Activated B cell treated with CpG ODN at 0.5 μM for 24 hours (primary cell): ENCODE measurements at regions not wholly inside any gene's neighbourhood (a gene's known extent, or its start where the extent isn't known, plus 50 kb on each side); places are given as distances from the start of the nearest gene placed in this dataset.

Experiments used
- ATAC-seq: fragments of 200-7000 bp; cut with Tn5 transposase; one replicate; pipeline ENCODE4 v1.10.0; 2021; ENCODE audit warnings: low read depth, mild to moderate bottlenecking, moderate library complexity
- CTCF ChIA-PET: fragments of 350-600 bp; sonication (Branson Sonifier 250); formaldehyde crosslinking; loops from one replicate; lab custom pipeline; 2021; ENCODE audit warnings: antibody characterized with exemption; lab: Charles Lee
- POLR2A ChIA-PET: fragments of 350-600 bp; sonication (Branson Sonifier 250); formaldehyde crosslinking; loops from one replicate; lab custom pipeline; 2021; ENCODE audit warnings: antibody characterized with exemption; lab: Charles Lee
- DNase-seq: peaks from one replicate; pipeline ENCODE4 v3.0.0; 2022
- H3K27ac Mint-ChIP-seq: one replicate; pipeline ENCODE4 v1.8.0; 2020; ENCODE audit warnings: mixed read lengths
- H3K27me3 Mint-ChIP-seq: one replicate; pipeline ENCODE4 v1.8.0; 2021; ENCODE audit warnings: mixed read lengths
- H3K36me3 Mint-ChIP-seq: one replicate; pipeline ENCODE4 v1.8.0; 2021; ENCODE audit warnings: low read depth, mixed read lengths
- H3K4me1 Mint-ChIP-seq: one replicate; pipeline ENCODE4 v1.8.0; 2021; ENCODE audit warnings: mixed read lengths
- H3K4me3 Mint-ChIP-seq: one replicate; pipeline ENCODE4 v1.8.0; 2020; ENCODE audit warnings: mild to moderate bottlenecking, mixed read lengths
- H3K9me3 Mint-ChIP-seq: one replicate; pipeline ENCODE4 v1.8.0; 2020; ENCODE audit warnings: mixed read lengths
- CTCF ChIP-seq: fragments of 200-600 bp; IDR thresholded peaks from one replicate; pipeline ENCODE4 v1.8.0; 2022; ENCODE audit warnings: antibody characterized with exemption, mild to moderate bottlenecking
- intact Hi-C: fragments of 100-400 bp; cut with micrococcal nuclease; formaldehyde crosslinking; loops from one replicate; pipeline ENCODE4 v1.15.1; 2024

GRCh38 chr1:39122056-39122455 lies 82.4 kb upstream of the MACF1 start:
- CTCF ChIA-PET, result no interaction called here
- Mint-ChIP-seq H3K36me3 (peaks cover 2% of the 10 kb centered on the region), H3K27ac (no peak overlapping the region), H3K4me3 (no peak overlapping the region), H3K9me3 (no peaks in the 10 kb centered on the region), H3K4me1 (no peaks in the 10 kb centered on the region), H3K27me3 (no peaks in the 10 kb centered on the region)
- POLR2A ChIA-PET, result no interaction called here
- intact Hi-C loops, result no loop called here
- DNase-seq, result no peak
- TF ChIP-seq CTCF, result no peak
- no peak for ATAC-seq

GRCh38 chr1:39124282-39124681 lies 80.2 kb upstream of the MACF1 start:
- no peaks in the 10 kb centered on the region for H3K27me3 Mint-ChIP-seq
- no peaks in the 10 kb centered on the region for H3K9me3 Mint-ChIP-seq
- H3K36me3 Mint-ChIP-seq, result peaks cover 2% of the 10 kb centered on the region
- ATAC-seq (no peak), DNase-seq (no peak)
- H3K4me1 Mint-ChIP-seq, result no peaks in the 10 kb centered on the region
- TF ChIP-seq CTCF, result no peak
- ChIA-PET POLR2A (no interaction called here), CTCF (no interaction called here)
- no peak overlapping the region for H3K4me3 Mint-ChIP-seq
- no peak overlapping the region for H3K27ac Mint-ChIP-seq
- intact Hi-C loops, result no loop called here

GRCh38 chr1:39127513-39127912 lies 77.0 kb upstream of the MACF1 start:
- ATAC-seq, result no peak
- TF ChIP-seq CTCF, result no peak
- Mint-ChIP-seq H3K27me3 (no peaks in the 10 kb centered on the region), H3K9me3 (no peaks in the 10 kb centered on the region), H3K4me3 (no peak overlapping the region), H3K4me1 (no peaks in the 10 kb centered on the region), H3K36me3 (peaks cover 2% of the 10 kb centered on the region), H3K27ac (no peak overlapping the region)
- ChIA-PET POLR2A (no interaction called here), CTCF (interaction anchor here (0.7 to 1.1 kb wide), 2 partner anchors 12 to 131 kb away, joined by 3 read pairs; no protein-coding TSS in a partner anchor)
- intact Hi-C loops, result no loop called here
- DNase-seq, result no peak

- DNase-seq (no peak), ATAC-seq (no peak)
- POLR2A ChIA-PET, result no interaction called here
- CTCF ChIA-PET, result interaction anchor here (0.7 kb wide), 1 partner anchor 11 kb away, joined by 3 read pairs; no protein-coding TSS in a partner anchor
- H3K27ac Mint-ChIP-seq, result no peak overlapping the region
- H3K4me3 Mint-ChIP-seq, result no peak overlapping the region
- no peak for TF ChIP-seq CTCF
- intact Hi-C loops, result no loop called here
- peaks cover 2% of the 10 kb centered on the region for H3K36me3 Mint-ChIP-seq
- no peaks in the 10 kb centered on the region for H3K9me3 Mint-ChIP-seq
- no peaks in the 10 kb centered on the region for H3K27me3 Mint-ChIP-seq
- no peaks in the 10 kb centered on the region for H3K4me1 Mint-ChIP-seq
Observed at GRCh38 chr1:39128126-39128525, 76.4 kb upstream of the MACF1 start.

- no peak for DNase-seq
- ChIA-PET POLR2A (no interaction called here), CTCF (no interaction called here)
- Mint-ChIP-seq H3K4me1 (no peaks in the 10 kb centered on the region), H3K27ac (no peak overlapping the region), H3K36me3 (peaks cover 2% of the 10 kb centered on the region), H3K27me3 (no peaks in the 10 kb centered on the region), H3K4me3 (no peak overlapping the region), H3K9me3 (no peaks in the 10 kb centered on the region)
- intact Hi-C loops, result loop anchor here (1.0 kb wide), 1 partner anchor 129 kb away; no protein-coding TSS in a partner anchor
- TF ChIP-seq CTCF, result no peak
- ATAC-seq, result no peak
Observed at GRCh38 chr1:39128959-39129358, 75.5 kb upstream of the MACF1 start.
